ENCODE measurements at regions not wholly inside any gene's neighbourhood (a gene's known extent, or its start where the extent isn't known, plus 50 kb on each side); places are given as distances from the start of the nearest gene placed in this dataset.

- no peak for TF ChIP-seq HNF4G (IDR thresholded peaks at IDR 0.05)
Measured at GRCh38 chr1:11365744-11366387, 92.9 kb downstream of the UBIAD1 start (continued).

- no peak for DNase-seq (ENCODE audit: low spot score)
- Histone ChIP-seq H3K9ac (ENCODE audit: low read depth in 1 of 2, low read length in 2 of 2) (no peak overlapping the region), H3K36me3 (ENCODE audit: control insufficient read depth in 4 of 4, insufficient read depth in 3 of 4, low read depth in 1 of 4, low read length in 3 of 4) (no peaks in the 10 kb centered on the region), H3K27me3 (ENCODE audit: control insufficient read depth in 4 of 4, insufficient read depth in 4 of 4, low read length in 3 of 4) (no peaks in the 10 kb centered on the region), H3K9me3 (ENCODE audit: control insufficient read depth in 4 of 4, low read length in 3 of 4) (no peaks in the 10 kb centered on the region), H3K4me1 (ENCODE audit: control insufficient read depth in 4 of 4, insufficient read depth in 4 of 4, low read length in 3 of 4) (no peaks in the 10 kb centered on the region), H3K4me3 (ENCODE audit: low read depth in 1 of 3, low read length in 3 of 3) (no peak overlapping the region), H3K27ac (ENCODE audit: low read depth in 1 of 2, low read length in 2 of 2) (no peak overlapping the region)
- TF ChIP-seq CTCF (IDR thresholded peaks at IDR 0.05; ENCODE audit: low read depth, low read length, missing input control) (no peak), EGR1 (IDR thresholded peaks at IDR 0.05; ENCODE audit: low read depth in 2 of 2) (no peak), GABPA (IDR thresholded peaks at IDR 0.05 in 1 of 2, conservative IDR thresholded peaks at IDR 0.05 in 1 of 2) (no peak)
- 81% methylated on average over 10 of the region's 10 CpGs for WGBS
Measured at GRCh38 chr1:11373029-11373894, 100.3 kb downstream of the UBIAD1 start.

- no peaks in the 10 kb centered on the region for H3K36me3 ChIP-seq (ENCODE audit: control insufficient read depth in 4 of 4, insufficient read depth in 3 of 4, low read depth in 1 of 4, low read length in 3 of 4)
- 47% methylated on average over 5 of the region's 5 CpGs for WGBS
Measured at GRCh38 chr1:11373895-11374747, 101.1 kb downstream of the UBIAD1 start.

More at GRCh38 chr1:11373895-11374747, 101.1 kb downstream of the UBIAD1 start:
- H3K27me3 ChIP-seq (ENCODE audit: control insufficient read depth in 4 of 4, insufficient read depth in 4 of 4, low read length in 3 of 4) = no peaks in the 10 kb centered on the region
- H3K4me1 ChIP-seq (ENCODE audit: control insufficient read depth in 4 of 4, insufficient read depth in 4 of 4, low read length in 3 of 4) = no peaks in the 10 kb centered on the region
- TF ChIP-seq HNF4G (IDR thresholded peaks at IDR 0.05) (no peak), HNF4A (conservative IDR thresholded peaks at IDR 0.05) (no peak), JUND (IDR thresholded peaks at IDR 0.05) (no peak), CTCF (IDR thresholded peaks at IDR 0.05; ENCODE audit: low read depth, low read length, missing input control) (no peak), SP1 (IDR thresholded peaks at IDR 0.05) (no peak), MAX (IDR thresholded peaks at IDR 0.05) (no peak), GABPA (IDR thresholded peaks at IDR 0.05 in 1 of 2, conservative IDR thresholded peaks at IDR 0.05 in 1 of 2) (no peak), REST (IDR thresholded peaks at IDR 0.05) (no peak), ATF3 (IDR thresholded peaks at IDR 0.05) (no peak)
- H3K27ac ChIP-seq (ENCODE audit: low read depth in 1 of 2, low read length in 2 of 2) = no peak overlapping the region
- H3K9me3 ChIP-seq (ENCODE audit: control insufficient read depth in 4 of 4, low read length in 3 of 4) = no peaks in the 10 kb centered on the region
- no peak for DNase-seq (ENCODE audit: low spot score)
- no peak overlapping the region for H3K9ac ChIP-seq (ENCODE audit: low read depth in 1 of 2, low read length in 2 of 2)
- no peak overlapping the region for H3K4me3 ChIP-seq (ENCODE audit: low read depth in 1 of 3, low read length in 3 of 3)
